HUES64 (cell line): ENCODE measurements at regions not wholly inside any gene's neighbourhood (a gene's known extent, or its start where the extent isn't known, plus 50 kb on each side); places are given as distances from the start of the nearest gene placed in this dataset.
"Not testable (repeated sequence)": the region's sequence is repeated elsewhere in the genome, so short reads cannot be mapped to it uniquely, and the experiment has no call there.

Source experiments
- H3K27ac ChIP-seq: 2 replicates; pipeline ENCODE4 v1.7.0; 2013; ENCODE audit warnings: low read depth, low read length, inconsistent platforms
- H3K27me3 ChIP-seq: 2 replicates; pipeline ENCODE4 v1.6.1; 2013; ENCODE audit warnings: mild to moderate bottlenecking, low read length; ENCODE audit not compliant: insufficient read depth
- H3K36me3 ChIP-seq: 2 replicates; pipeline ENCODE4 v1.6.1; 2013; ENCODE audit warnings: mild to moderate bottlenecking, low read length; ENCODE audit not compliant: insufficient read depth
- H3K4me1 ChIP-seq: 2 replicates; pipeline ENCODE4 v1.6.1; 2013; ENCODE audit warnings: mild to moderate bottlenecking, low read length, moderate library complexity; ENCODE audit not compliant: insufficient read depth
- H3K4me3 ChIP-seq: 2 replicates; pipeline ENCODE4 v1.5.1; 2013; ENCODE audit warnings: mild to moderate bottlenecking, low read length, moderate library complexity
- H3K9ac ChIP-seq: 2 replicates; pipeline ENCODE4 v1.6.1; 2013; ENCODE audit warnings: mild to moderate bottlenecking, low read depth, low read length
- H3K9me3 ChIP-seq: 2 replicates; pipeline ENCODE4 v1.6.1; 2013; ENCODE audit warnings: low read depth, low read length; ENCODE audit not compliant: insufficient read depth
- WGBS: fragments of 150-250, 120-280 bp; methylation state at CpG from one replicate; pipeline ENCODE4 v1.1.7; 2013; ENCODE audit warnings: missing lambda C conversion rate; 5-methylcytosine and 5-hydroxymethylcytosine counted together

DNA sequence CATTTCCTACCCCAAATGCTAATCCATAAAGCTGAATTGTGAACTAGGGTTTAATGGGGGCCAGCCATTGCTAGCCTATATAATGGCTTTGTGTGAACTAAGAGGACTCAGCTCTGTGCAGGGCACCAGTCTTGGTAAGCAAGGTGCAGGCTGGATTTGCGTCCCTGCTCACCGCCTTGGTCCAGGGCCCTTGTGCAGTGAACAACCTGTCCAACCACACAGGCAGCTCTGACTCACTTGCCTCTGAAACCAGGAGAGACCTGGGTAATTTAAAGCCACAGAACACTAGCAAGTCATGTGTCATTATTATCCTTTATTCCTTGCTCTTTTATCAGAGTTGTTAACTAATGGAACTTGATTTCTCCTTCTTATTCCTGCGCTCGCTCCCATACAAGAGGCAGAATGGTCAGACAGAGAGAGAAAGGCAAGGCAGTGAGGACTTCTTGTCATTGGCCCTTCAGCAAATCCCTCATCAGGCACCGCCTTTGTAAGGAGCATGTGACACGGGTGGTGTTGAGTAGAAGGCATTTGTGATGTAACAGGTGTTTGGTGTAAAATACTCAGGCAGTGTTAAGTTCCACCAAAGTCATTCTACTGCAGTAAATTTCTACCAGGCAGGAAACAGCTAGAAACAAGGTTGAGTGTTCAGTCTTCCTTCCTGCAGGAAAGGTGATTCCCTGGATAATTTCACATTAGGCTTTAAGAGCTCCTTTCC is 67.3 kb upstream of the OLIG2 start:
- Histone ChIP-seq H3K36me3 (no peaks in the 10 kb centered on the region), H3K9me3 (no peaks in the 10 kb centered on the region), H3K9ac (no peak overlapping the region), H3K4me1 (peaks cover 41% of the 10 kb centered on the region), H3K4me3 (no peak overlapping the region), H3K27me3 (no peaks in the 10 kb centered on the region), H3K27ac (no peak overlapping the region)
- WGBS: 80% methylated on average over 6 of the region's 6 CpGs

DNA sequence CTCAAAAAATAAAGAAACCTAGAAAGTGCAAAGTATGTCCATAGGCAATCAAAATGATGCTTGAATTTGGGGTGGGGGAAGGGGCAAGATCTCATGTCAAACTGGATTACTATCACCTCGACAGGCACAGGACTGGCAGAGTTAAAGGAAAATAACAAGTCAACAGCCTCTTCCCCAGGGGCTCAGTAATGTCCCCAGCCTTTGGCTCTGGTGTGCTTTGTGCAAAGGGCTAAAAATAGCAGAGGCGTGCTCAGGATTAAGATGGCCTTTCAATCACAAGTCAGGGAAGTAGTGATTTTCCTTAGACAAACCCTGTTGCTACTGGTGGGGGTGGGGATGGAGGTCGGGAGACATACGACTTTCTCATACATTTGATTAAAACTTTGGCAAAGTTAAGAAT is 63.5 kb upstream of the OLIG2 start:
- peaks cover 38% of the 10 kb centered on the region for H3K4me1 ChIP-seq
- no peak overlapping the region for H3K9ac ChIP-seq
- no peak overlapping the region for H3K4me3 ChIP-seq
- H3K27ac ChIP-seq: no peak overlapping the region
- H3K36me3 ChIP-seq: no peaks in the 10 kb centered on the region
- 80% methylated on average over 2 of the region's 4 CpGs for WGBS
- H3K27me3 ChIP-seq: no peaks in the 10 kb centered on the region
- no peaks in the 10 kb centered on the region for H3K9me3 ChIP-seq

DNA sequence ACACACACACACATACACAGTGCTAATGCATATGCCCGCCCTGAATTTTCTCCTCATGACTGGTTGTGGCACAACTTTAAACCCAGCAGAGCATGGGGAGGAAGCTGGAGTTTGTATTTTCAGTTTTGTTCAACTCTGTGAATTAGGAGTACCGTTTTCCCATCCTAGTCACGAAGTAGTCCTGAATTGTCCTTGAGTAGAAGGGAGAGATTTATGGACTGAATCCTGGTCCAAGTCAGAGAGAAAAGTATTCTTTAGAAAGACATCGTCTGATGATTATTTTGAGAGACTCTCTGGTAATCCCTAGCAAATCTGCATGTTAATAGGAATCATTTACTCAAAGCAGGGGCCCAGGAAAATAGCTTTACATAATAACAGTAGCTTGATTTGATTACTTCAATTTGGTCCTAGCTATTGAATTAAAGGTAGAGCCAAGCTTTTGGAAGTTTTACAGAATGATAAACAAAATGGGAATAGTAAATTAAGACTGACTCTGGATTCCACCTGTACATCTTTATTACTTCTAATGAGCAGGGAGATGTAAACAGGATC is 60.5 kb upstream of the OLIG2 start:
- Histone ChIP-seq H3K27me3 (no peaks in the 10 kb centered on the region), H3K36me3 (no peaks in the 10 kb centered on the region), H3K9ac (no peak overlapping the region), H3K9me3 (peaks cover 6% of the 10 kb centered on the region), H3K27ac (no peak overlapping the region), H3K4me3 (no peak overlapping the region), H3K4me1 (peaks cover 22% of the 10 kb centered on the region)
- WGBS: 53% methylated on average over 4 of the region's 4 CpGs

DNA sequence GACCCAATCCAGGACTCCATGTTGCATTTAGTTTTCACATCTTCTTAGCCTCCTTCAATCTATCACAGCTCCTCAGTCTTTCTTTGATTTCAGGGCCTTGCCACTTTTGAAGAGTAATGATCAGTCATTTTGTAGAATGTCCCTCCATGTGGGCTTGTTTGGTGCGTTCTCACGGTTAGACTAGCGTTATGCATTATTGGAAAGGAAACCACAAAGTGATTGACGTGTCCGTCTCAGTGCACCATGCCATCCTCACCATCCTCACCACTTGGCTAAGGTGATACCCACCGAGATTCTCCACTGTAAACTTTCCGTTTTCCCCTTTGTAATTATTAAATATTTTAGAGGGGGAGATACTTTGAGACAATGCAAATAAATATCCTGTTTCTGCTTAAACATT is 59.6 kb upstream of the OLIG2 start:
- Histone ChIP-seq H3K36me3 (no peaks in the 10 kb centered on the region), H3K4me1 (peaks cover 22% of the 10 kb centered on the region), H3K9me3 (peaks cover 6% of the 10 kb centered on the region), H3K9ac (no peak overlapping the region), H3K4me3 (no peak overlapping the region), H3K27ac (no peak overlapping the region), H3K27me3 (no peaks in the 10 kb centered on the region)
- 97% methylated on average over 5 of the region's 7 CpGs for WGBS

DNA sequence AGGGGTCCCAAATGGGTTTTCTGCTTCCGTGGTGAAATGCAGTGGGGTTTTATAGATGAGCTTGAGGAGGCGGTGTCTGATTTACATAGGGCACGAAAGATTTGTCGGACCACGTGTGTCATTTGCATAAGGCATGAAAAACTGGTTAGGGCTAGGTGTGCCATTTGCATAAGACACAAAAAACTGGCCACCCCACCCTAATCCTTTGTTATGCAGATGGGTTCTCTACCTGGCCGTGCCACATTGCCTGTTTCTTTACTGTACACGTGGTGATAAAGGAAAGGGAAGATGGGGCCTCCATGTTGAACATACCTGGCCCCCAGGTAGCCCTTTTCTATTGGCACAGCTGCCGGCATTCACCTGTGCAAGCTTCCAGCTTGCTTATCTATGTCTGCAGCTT is 57.6 kb upstream of the OLIG2 start:
- not testable (repeated sequence) for H3K4me3 ChIP-seq, H3K9me3 ChIP-seq
- 62% methylated on average over 8 of the region's 8 CpGs for WGBS

DNA sequence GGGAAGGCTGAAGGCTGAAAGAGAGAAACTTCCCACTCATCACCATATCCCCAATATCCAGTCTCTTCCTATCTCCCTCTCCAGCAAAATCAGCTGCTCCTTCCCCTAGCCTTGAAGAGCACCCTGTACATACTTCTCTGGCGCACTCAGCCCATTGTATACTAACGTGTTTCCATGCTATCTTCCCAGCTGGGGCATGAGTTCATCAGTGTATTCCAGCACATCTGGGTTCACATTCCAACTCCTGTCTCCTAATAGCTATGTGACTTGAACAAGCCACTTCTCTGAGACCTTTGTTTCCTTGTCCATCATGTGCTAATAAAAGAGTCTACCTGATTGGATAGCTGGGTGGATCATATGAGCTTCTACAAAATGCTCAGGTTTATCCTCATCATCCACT is 51.1 kb upstream of the OLIG2 start:
- Histone ChIP-seq H3K27ac (no peak overlapping the region), H3K9me3 (no peaks in the 10 kb centered on the region), H3K4me3 (no peak overlapping the region), H3K36me3 (no peaks in the 10 kb centered on the region), H3K9ac (no peak overlapping the region), H3K27me3 (no peaks in the 10 kb centered on the region), H3K4me1 (peaks cover 17% of the 10 kb centered on the region)
- WGBS: 87% methylated on average over 2 of the region's 2 CpGs

More for the DNA sequence above, 57.6 kb upstream of the OLIG2 start:
- H3K4me1 ChIP-seq: peaks cover 14% of the 10 kb centered on the region
- H3K9ac ChIP-seq, H3K36me3 ChIP-seq, H3K27me3 ChIP-seq, H3K27ac ChIP-seq: not testable (repeated sequence)

DNA sequence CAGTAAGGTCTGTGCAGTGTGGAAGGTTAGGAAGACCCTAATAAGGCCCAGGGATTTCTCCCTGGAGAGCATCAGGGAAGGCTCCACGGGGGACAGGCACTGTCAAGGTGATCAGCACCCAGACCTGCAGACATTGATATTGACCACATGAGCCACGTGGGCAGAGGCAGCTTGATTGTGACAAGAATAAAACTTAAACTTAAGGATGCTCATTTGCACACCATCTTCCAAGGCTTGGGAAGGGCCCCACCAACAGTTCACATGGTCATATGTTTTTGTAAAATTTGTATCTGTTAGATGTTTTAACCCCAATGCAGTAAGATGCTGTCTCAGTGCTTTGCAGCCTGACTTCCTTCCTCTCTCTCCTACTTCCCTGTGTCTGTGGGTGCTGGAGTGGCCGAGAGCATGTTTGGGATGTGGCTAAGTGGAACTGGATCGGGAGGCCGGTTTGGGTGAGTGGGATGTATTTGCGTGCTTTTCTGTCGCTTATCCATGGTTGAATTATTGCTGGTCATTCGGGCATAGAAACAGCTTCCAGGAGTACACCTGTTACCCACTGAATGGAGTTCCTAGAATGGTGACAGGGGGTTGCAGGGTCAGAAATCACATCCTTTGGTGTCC is 49.8 kb upstream of the OLIG2 start:
- Histone ChIP-seq H3K9ac (no peak overlapping the region), H3K4me3 (no peak overlapping the region), H3K9me3 (no peaks in the 10 kb centered on the region), H3K27ac (no peak overlapping the region), H3K36me3 (no peaks in the 10 kb centered on the region), H3K4me1 (peaks cover 17% of the 10 kb centered on the region), H3K27me3 (no peaks in the 10 kb centered on the region)
- WGBS: 96% methylated on average over 8 of the region's 8 CpGs
